Breast epithelium (tissue), 4 donors: ENCODE measurements at regions not wholly inside any gene's neighbourhood (a gene's known extent, or its start where the extent isn't known, plus 50 kb on each side); places are given as distances from the start of the nearest gene placed in this dataset.

Source experiments
- DNase-seq, 2 donors: peaks; one replicate each; pipeline ENCODE4 v3.0.0-alpha.2; 2019; ENCODE audit warnings: low spot score in 2 of 2
- H3K27ac ChIP-seq, 2 donors: fragments of 200-600 bp; sonication (generic) in 1 of 2; one replicate each; pipeline ENCODE4 v1.5.1; 2016 to 2019; ENCODE audit warnings: mild to moderate bottlenecking in 1 of 2
- H3K27me3 ChIP-seq, 2 donors: fragments of 200-600 bp; sonication (generic) in 1 of 2; one replicate each; pipeline versions ENCODE4 v1.5.1 to v1.6.0; 2017 to 2019; ENCODE audit warnings: control low read depth in 1 of 2, mild to moderate bottlenecking in 1 of 2
- H3K36me3 ChIP-seq: fragments of 200-600 bp; one replicate; pipeline ENCODE4 v1.5.1; 2019
- H3K4me1 ChIP-seq, 2 donors: fragments of 200-600 bp; sonication (generic); one replicate each; pipeline ENCODE4 v1.5.1; 2016 to 2019; ENCODE audit warnings: control low read depth in 1 of 2
- H3K4me3 ChIP-seq, 3 donors: fragments of 200-600 bp; sonication (generic); 1 replicate in 2 of 3; 2 replicates in 1 of 3; pipeline ENCODE4 v1.5.1; 2016 to 2019; ENCODE audit warnings: mild to moderate bottlenecking in 3 of 3, moderate library complexity in 2 of 3
- H3K9me3 ChIP-seq, 2 donors: fragments of 200-600 bp; sonication (generic) in 1 of 2; one replicate each; pipeline ENCODE4 v1.5.1; 2016 to 2019; ENCODE audit warnings: control low read depth in 1 of 2
- CTCF ChIP-seq, 3 donors: fragments of 450-650 bp; IDR thresholded peaks; one replicate each; pipeline ENCODE4 v1.5.1; 2016 to 2017; ENCODE audit warnings: antibody characterized with exemption in 3 of 3, mild to moderate bottlenecking in 3 of 3, moderate library complexity in 3 of 3
- POLR2A ChIP-seq: fragments of 450-650 bp; IDR thresholded peaks from one replicate; pipeline ENCODE4 v1.6.1; 2016; ENCODE audit warnings: antibody characterized with exemption, mild to moderate bottlenecking, moderate library complexity
- POLR2AphosphoS5 ChIP-seq, 3 donors: sonication (generic); formaldehyde crosslinking; IDR thresholded peaks; one replicate each; pipeline ENCODE4 v1.6.1; 2017; ENCODE audit warnings: antibody characterized with exemption in 3 of 3
- intact Hi-C: fragments of 100-400 bp; cut with DNase I; formaldehyde crosslinking; loops from one replicate; pipeline ENCODE4 v1.15.1; 2023; ENCODE audit warnings: low total_unique reads

GRCh38 chr16:54693864-54694263 is 236.8 kb upstream of the IRX5 start:
- Histone ChIP-seq H3K27ac (no peak overlapping the region), H3K4me3 (no peak overlapping the region), H3K9me3 (no peaks in the 10 kb centered on the region), H3K4me1 (no peaks in the 10 kb centered on the region), H3K36me3 (no peaks in the 10 kb centered on the region), H3K27me3 (no peaks in the 10 kb centered on the region)
- intact Hi-C loops, result no loop called here
- no peak for DNase-seq
- TF ChIP-seq CTCF (IDR thresholded peaks at IDR 0.05) (no peak), POLR2AphosphoS5 (IDR thresholded peaks at IDR 0.05) (no peak), POLR2A (no peak)

- no peak for DNase-seq
- no peak for TF ChIP-seq POLR2A
- TF ChIP-seq POLR2AphosphoS5 (IDR thresholded peaks at IDR 0.05), result no peak
- no peak for TF ChIP-seq CTCF (IDR thresholded peaks at IDR 0.05)
- Histone ChIP-seq H3K4me3 (no peak overlapping the region), H3K27ac (no peak overlapping the region), H3K27me3 (no peaks in the 10 kb centered on the region), H3K36me3 (no peaks in the 10 kb centered on the region), H3K4me1 (no peaks in the 10 kb centered on the region), H3K9me3 (no peaks in the 10 kb centered on the region)
- intact Hi-C loops, result no loop called here
Observed at GRCh38 chr16:54690710-54691109, 240.0 kb upstream of the IRX5 start.

GRCh38 chr16:54690306-54690705 is 240.4 kb upstream of the IRX5 start:
- intact Hi-C loops, result no loop called here
- no peak for DNase-seq

GRCh38 chr16:54689072-54689865 is 241.4 kb upstream of the IRX5 start:
- no peak for TF ChIP-seq POLR2AphosphoS5 (IDR thresholded peaks at IDR 0.05)
- no peak for TF ChIP-seq CTCF (IDR thresholded peaks at IDR 0.05)
- no peak for TF ChIP-seq POLR2A
- no peak for DNase-seq
- intact Hi-C loops, result no loop called here

More at GRCh38 chr16:54690306-54690705, 240.4 kb upstream of the IRX5 start:
- Histone ChIP-seq H3K4me1 (no peaks in the 10 kb centered on the region), H3K36me3 (no peaks in the 10 kb centered on the region), H3K27me3 (no peaks in the 10 kb centered on the region), H3K4me3 (no peak overlapping the region), H3K27ac (no peak overlapping the region), H3K9me3 (no peaks in the 10 kb centered on the region)
- TF ChIP-seq POLR2AphosphoS5 (IDR thresholded peaks at IDR 0.05) (no peak), POLR2A (no peak), CTCF (IDR thresholded peaks at IDR 0.05) (no peak)

GRCh38 chr16:54688339-54688738 is 242.3 kb upstream of the IRX5 start:
- no peak overlapping the region for H3K4me3 ChIP-seq
- no peaks in the 10 kb centered on the region for H3K9me3 ChIP-seq
- no peak for TF ChIP-seq CTCF (IDR thresholded peaks at IDR 0.05)
- no peak for TF ChIP-seq POLR2A
- no peak for TF ChIP-seq POLR2AphosphoS5 (IDR thresholded peaks at IDR 0.05)
- no peak overlapping the region for H3K27ac ChIP-seq
- DNase-seq, result no peak
- H3K27me3 ChIP-seq, result no peaks in the 10 kb centered on the region
- no peaks in the 10 kb centered on the region for H3K4me1 ChIP-seq
- no peaks in the 10 kb centered on the region for H3K36me3 ChIP-seq
- intact Hi-C loops, result no loop called here

More at GRCh38 chr16:54689072-54689865, 241.4 kb upstream of the IRX5 start:
- H3K27ac ChIP-seq, result no peak overlapping the region
- no peak overlapping the region for H3K4me3 ChIP-seq
- no peaks in the 10 kb centered on the region for H3K4me1 ChIP-seq
- H3K27me3 ChIP-seq, result no peaks in the 10 kb centered on the region
- no peaks in the 10 kb centered on the region for H3K9me3 ChIP-seq
- H3K36me3 ChIP-seq, result no peaks in the 10 kb centered on the region
